OCI-LY3 (cell line): ENCODE measurements at regions not wholly inside any gene's neighbourhood (a gene's known extent, or its start where the extent isn't known, plus 50 kb on each side); places are given as distances from the start of the nearest gene placed in this dataset.

ENCODE experiments used
- EZH2phosphoT487 ChIP-seq: fragments of 200-600 bp; shearing (Covaris generic); IDR thresholded peaks from 2 replicates; pipeline ENCODE4 v1.6.1; 2018; ENCODE audit warnings: antibody characterized with exemption, mixed run types, low read depth
- TF ChIP-seq, protein P1 (sequence below): fragments of 200-600, 300-600 bp; sonication (generic); IDR thresholded peaks from 2 replicates; pipeline ENCODE4 v1.5.1; 2014; ENCODE audit warnings: antibody characterized with exemption, low read length, low read depth

DNA sequence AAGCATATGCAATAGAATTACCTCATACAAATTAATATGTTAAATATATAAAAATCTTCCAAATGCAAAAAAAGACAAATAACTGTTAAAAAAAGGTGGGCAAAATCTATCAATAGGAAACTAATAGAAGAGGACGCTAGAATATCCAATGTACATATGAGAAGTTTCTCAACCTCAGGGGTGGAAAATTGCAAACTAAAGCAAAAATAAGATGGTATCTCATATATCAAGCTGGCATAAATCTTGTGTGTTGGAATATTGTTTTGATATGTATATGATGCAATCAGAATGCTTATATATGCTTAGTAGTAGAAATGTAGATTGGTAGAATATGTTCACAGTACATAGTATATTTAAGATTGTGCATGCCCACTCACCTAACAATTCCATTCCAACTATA is 395.0 kb upstream of the OPRM1 start:
- TF ChIP-seq, protein P1, sequence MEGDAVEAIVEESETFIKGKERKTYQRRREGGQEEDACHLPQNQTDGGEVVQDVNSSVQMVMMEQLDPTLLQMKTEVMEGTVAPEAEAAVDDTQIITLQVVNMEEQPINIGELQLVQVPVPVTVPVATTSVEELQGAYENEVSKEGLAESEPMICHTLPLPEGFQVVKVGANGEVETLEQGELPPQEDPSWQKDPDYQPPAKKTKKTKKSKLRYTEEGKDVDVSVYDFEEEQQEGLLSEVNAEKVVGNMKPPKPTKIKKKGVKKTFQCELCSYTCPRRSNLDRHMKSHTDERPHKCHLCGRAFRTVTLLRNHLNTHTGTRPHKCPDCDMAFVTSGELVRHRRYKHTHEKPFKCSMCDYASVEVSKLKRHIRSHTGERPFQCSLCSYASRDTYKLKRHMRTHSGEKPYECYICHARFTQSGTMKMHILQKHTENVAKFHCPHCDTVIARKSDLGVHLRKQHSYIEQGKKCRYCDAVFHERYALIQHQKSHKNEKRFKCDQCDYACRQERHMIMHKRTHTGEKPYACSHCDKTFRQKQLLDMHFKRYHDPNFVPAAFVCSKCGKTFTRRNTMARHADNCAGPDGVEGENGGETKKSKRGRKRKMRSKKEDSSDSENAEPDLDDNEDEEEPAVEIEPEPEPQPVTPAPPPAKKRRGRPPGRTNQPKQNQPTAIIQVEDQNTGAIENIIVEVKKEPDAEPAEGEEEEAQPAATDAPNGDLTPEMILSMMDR = no peak
- no peak for TF ChIP-seq EZH2phosphoT487
